HG03108 (cell line): ENCODE measurements at regions not wholly inside any gene's neighbourhood (a gene's known extent, or its start where the extent isn't known, plus 50 kb on each side); places are given as distances from the start of the nearest gene placed in this dataset.

ENCODE experiments used
- ATAC-seq: cut with Tn5 transposase; IDR thresholded peaks from one replicate; pipeline ENCODE4 v1.9.1; 2021; ENCODE audit warnings: moderate library complexity; ENCODE audit not compliant: unreplicated experiment

GRCh38 chr15:47475336-47475735 is 242.0 kb upstream of the SEMA6D start:
- ATAC-seq: no peak

- ATAC-seq: no peak
Observed at GRCh38 chr15:47477341-47477740, 240.0 kb upstream of the SEMA6D start.

GRCh38 chr15:47484059-47484458 is 233.2 kb upstream of the SEMA6D start:
- no peak for ATAC-seq

GRCh38 chr15:47484997-47485396 is 232.3 kb upstream of the SEMA6D start:
- no peak for ATAC-seq

GRCh38 chr15:47485419-47485818 is 231.9 kb upstream of the SEMA6D start:
- no peak for ATAC-seq

GRCh38 chr15:47486040-47486439 is 231.3 kb upstream of the SEMA6D start:
- ATAC-seq: no peak

GRCh38 chr15:47492195-47492594 is 225.1 kb upstream of the SEMA6D start:
- ATAC-seq: no peak

GRCh38 chr15:47493357-47494247 is 223.7 kb upstream of the SEMA6D start:
- no peak for ATAC-seq

- ATAC-seq: no peak
Observed at GRCh38 chr15:47496343-47497185, 220.7 kb upstream of the SEMA6D start.

- no peak for ATAC-seq
Observed at GRCh38 chr15:47500842-47501241, 216.5 kb upstream of the SEMA6D start.

- ATAC-seq: no peak
Observed at GRCh38 chr15:47502041-47502440, 215.3 kb upstream of the SEMA6D start.

GRCh38 chr15:47503876-47504275 is 213.4 kb upstream of the SEMA6D start:
- no peak for ATAC-seq

- ATAC-seq: no peak
Observed at GRCh38 chr15:47504624-47505256, 212.6 kb upstream of the SEMA6D start.

- ATAC-seq: no peak
Observed at GRCh38 chr15:47505712-47506328, 211.5 kb upstream of the SEMA6D start.

GRCh38 chr15:47506329-47507100 is 210.8 kb upstream of the SEMA6D start:
- ATAC-seq: no peak

- no peak for ATAC-seq
Observed at GRCh38 chr15:47507221-47507985, 209.9 kb upstream of the SEMA6D start.

- ATAC-seq: no peak
Observed at GRCh38 chr15:47511261-47511660, 206.0 kb upstream of the SEMA6D start.

- ATAC-seq: no peak
Observed at GRCh38 chr15:47513471-47513870, 203.8 kb upstream of the SEMA6D start.

GRCh38 chr15:47514200-47514652 is 203.1 kb upstream of the SEMA6D start:
- no peak for ATAC-seq
